ENCODE measurements at regions not wholly inside any gene's neighbourhood (a gene's known extent, or its start where the extent isn't known, plus 50 kb on each side); places are given as distances from the start of the nearest gene placed in this dataset.

DNA sequence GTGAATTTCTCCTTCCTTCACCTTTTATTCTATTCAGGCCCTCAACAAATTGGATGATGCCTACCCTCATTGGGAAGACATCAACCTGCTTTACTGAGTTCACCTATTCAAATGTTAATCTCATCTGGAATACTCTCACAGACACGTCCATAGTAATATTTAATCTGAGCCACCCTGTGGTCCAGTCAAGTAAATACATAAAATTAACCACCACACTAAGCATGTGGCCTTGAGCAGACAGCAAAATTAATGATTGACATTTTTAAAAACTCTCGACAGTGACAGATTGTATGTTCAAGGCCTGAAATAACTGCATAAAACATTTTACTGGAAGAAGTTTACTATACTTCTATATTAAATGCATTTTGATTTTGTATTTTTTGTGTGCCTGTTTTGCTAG lies 540.6 kb upstream of the GCFC2 start:
- Histone ChIP-seq H3K36me3 (no peaks in the 10 kb centered on the region), H3K4me3 (no peak overlapping the region), H3K27me3 (replicated peaks; ENCODE audit: insufficient read depth) (no peaks in the 10 kb centered on the region), H3K27ac (no peak overlapping the region), H3K9me3 (no peaks in the 10 kb centered on the region), H3K4me1 (replicated peaks) (no peaks in the 10 kb centered on the region)
- no peak for DNase-seq (ENCODE audit: low spot score)
- WGBS, result 70% methylated on average over 2 of the region's 2 CpGs
- intact Hi-C loops (cut with DNase I), result no loop called here
- TF ChIP-seq, protein P1, sequence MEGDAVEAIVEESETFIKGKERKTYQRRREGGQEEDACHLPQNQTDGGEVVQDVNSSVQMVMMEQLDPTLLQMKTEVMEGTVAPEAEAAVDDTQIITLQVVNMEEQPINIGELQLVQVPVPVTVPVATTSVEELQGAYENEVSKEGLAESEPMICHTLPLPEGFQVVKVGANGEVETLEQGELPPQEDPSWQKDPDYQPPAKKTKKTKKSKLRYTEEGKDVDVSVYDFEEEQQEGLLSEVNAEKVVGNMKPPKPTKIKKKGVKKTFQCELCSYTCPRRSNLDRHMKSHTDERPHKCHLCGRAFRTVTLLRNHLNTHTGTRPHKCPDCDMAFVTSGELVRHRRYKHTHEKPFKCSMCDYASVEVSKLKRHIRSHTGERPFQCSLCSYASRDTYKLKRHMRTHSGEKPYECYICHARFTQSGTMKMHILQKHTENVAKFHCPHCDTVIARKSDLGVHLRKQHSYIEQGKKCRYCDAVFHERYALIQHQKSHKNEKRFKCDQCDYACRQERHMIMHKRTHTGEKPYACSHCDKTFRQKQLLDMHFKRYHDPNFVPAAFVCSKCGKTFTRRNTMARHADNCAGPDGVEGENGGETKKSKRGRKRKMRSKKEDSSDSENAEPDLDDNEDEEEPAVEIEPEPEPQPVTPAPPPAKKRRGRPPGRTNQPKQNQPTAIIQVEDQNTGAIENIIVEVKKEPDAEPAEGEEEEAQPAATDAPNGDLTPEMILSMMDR (IDR thresholded peaks at IDR 0.05), result no peak
- TF ChIP-seq POLR2A (IDR thresholded peaks at IDR 0.05) (no peak), POLR2AphosphoS5 (IDR thresholded peaks at IDR 0.05) (no peak)

DNA sequence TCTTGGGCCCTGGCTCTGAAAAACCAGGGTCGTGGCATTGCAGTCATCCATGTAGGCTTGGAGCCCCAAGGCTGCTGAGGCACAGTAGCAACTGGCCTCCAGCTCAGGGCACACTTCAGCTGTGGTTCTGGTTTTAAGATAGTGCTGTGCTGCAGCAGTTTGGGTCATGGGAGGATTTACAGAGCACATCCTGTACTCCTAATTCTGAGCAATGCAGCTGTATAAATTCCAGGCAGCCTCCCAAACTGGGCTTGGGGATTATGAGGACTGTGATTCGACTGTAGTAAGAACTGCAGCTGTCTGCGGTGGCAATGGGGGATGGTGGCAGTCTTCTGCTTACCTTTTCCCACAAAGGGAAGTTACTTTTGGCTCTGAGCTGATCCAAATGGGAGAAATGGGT lies 536.3 kb upstream of the GCFC2 start:
- WGBS, result 73% methylated on average over 3 of the region's 3 CpGs
- no peak for TF ChIP-seq POLR2AphosphoS5 (IDR thresholded peaks at IDR 0.05)
- no peak for TF ChIP-seq POLR2A (IDR thresholded peaks at IDR 0.05)
- TF ChIP-seq, protein P1 (IDR thresholded peaks at IDR 0.05), result no peak
- no peak overlapping the region for H3K4me3 ChIP-seq

DNA sequence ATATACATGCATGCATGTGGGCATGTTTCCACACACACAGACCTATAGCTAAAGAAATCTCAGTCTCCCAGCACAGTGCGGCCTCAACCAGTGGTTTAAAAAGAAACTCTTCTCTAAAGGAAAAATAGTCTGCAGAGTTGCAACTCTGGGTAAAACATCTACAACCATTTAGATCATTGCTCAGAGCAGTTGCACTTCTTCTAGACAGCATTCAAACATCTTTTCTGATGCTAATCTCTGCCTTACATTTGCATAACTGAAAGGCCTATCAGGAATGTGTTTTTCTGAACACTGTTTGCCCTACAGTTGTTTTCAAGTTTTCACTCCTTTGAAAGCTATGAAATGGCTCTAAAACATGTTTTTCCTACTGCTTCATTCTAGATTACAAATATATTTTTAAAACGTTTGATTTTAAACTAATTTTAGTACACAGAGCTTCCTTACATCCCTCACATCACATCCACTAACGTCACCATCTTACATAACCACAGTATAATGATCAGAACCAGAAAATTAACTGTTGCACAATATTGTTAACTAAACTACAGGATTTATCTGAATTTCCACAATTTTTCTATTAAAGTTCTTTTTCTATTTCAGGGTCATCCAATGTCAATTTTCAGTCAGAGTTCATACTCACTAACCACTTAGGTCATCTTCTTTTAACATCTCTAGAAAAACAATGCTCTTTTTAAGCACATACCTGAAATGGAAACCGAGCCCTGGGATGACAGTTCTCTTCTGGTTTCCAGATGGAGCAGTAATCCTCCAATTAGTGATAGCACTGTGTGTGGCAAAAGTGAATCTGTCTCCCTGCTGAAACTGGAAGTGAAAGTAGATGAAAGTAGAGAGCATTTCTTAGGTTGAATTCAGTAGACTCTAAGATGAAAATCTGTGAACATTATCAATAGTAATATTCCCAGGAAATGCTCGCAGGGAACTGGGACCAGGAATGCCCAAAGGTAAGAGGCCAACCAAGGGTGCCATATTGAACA lies 501.6 kb upstream of the GCFC2 start:
- no peaks in the 10 kb centered on the region for H3K4me1 ChIP-seq (replicated peaks)
- intact Hi-C loops (cut with DNase I), result no loop called here
- WGBS, result 72% methylated on average over 5 of the region's 5 CpGs
- no peak overlapping the region for H3K4me3 ChIP-seq
- H3K9me3 ChIP-seq, result no peaks in the 10 kb centered on the region
- TF ChIP-seq POLR2AphosphoS5 (IDR thresholded peaks at IDR 0.05), result no peak
- TF ChIP-seq, protein P1 (IDR thresholded peaks at IDR 0.05), result no peak
- TF ChIP-seq POLR2A (IDR thresholded peaks at IDR 0.05), result no peak
- H3K27ac ChIP-seq, result no peak overlapping the region
- DNase-seq (ENCODE audit: low spot score), result no peak
- H3K36me3 ChIP-seq, result no peaks in the 10 kb centered on the region
- no peaks in the 10 kb centered on the region for H3K27me3 ChIP-seq (replicated peaks; ENCODE audit: insufficient read depth)

More for the DNA sequence above, 536.3 kb upstream of the GCFC2 start:
- no peak overlapping the region for H3K27ac ChIP-seq
- intact Hi-C loops (cut with DNase I), result no loop called here
- no peaks in the 10 kb centered on the region for H3K27me3 ChIP-seq (replicated peaks; ENCODE audit: insufficient read depth)
- H3K36me3 ChIP-seq, result no peaks in the 10 kb centered on the region
- DNase-seq (ENCODE audit: low spot score), result no peak
- no peaks in the 10 kb centered on the region for H3K4me1 ChIP-seq (replicated peaks)
- no peaks in the 10 kb centered on the region for H3K9me3 ChIP-seq

DNA sequence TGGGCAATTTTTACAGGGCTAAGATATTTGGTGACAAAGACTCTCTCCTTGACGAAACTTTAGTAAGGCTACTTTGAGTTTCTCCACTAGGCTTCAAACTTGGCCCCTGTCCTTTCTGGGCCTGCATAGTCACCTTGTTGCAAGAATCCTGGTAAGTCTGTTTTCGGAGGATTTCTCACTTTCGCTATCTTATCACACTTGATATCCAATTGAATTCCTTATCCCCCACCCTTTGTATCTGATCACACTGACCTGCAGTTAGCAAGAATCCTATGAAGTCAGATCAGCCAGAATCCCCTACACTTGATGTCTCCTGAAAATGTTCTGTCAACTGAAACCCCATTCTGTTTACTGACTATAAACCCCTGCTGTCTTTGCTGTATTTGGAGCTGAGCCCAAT lies 499.8 kb upstream of the GCFC2 start:
- Histone ChIP-seq H3K27me3 (replicated peaks; ENCODE audit: insufficient read depth) (no peaks in the 10 kb centered on the region), H3K4me1 (replicated peaks) (no peaks in the 10 kb centered on the region), H3K4me3 (no peak overlapping the region), H3K36me3 (no peaks in the 10 kb centered on the region), H3K9me3 (no peaks in the 10 kb centered on the region), H3K27ac (no peak overlapping the region)
- 81% methylated on average over 3 of the region's 3 CpGs for WGBS
- TF ChIP-seq POLR2AphosphoS5 (IDR thresholded peaks at IDR 0.05) (no peak), POLR2A (IDR thresholded peaks at IDR 0.05) (no peak)
- TF ChIP-seq, protein P1 (IDR thresholded peaks at IDR 0.05), result no peak
- DNase-seq (ENCODE audit: low spot score), result no peak
- intact Hi-C loops (cut with DNase I), result no loop called here

DNA sequence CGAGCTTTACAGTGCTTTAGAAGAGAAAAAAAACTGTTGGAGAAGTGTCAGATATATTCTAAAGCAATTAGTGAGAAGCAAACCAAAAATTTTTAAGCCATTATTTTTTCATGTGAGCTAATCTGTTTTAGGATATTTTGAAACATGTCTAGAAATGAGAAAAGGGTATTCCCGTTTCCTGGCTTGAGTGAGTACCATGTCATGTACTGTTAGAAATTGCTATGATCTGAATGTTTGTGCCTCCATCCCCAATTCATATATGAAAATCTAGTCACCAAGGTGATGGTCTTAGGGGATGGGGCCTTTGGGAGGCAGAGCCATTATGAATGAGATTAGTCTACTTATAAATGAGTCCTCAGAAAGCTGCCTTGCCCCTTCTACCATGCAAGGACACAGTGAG lies 493.3 kb upstream of the GCFC2 start:
- no peaks in the 10 kb centered on the region for H3K27me3 ChIP-seq (replicated peaks; ENCODE audit: insufficient read depth)
- TF ChIP-seq POLR2AphosphoS5 (IDR thresholded peaks at IDR 0.05) (no peak), POLR2A (IDR thresholded peaks at IDR 0.05) (no peak)
- TF ChIP-seq, protein P1 (IDR thresholded peaks at IDR 0.05), result no peak
- no peak overlapping the region for H3K27ac ChIP-seq
- intact Hi-C loops (cut with DNase I), result no loop called here
- DNase-seq (ENCODE audit: low spot score), result no peak
- no peaks in the 10 kb centered on the region for H3K36me3 ChIP-seq
- no peaks in the 10 kb centered on the region for H3K9me3 ChIP-seq
- H3K4me1 ChIP-seq (replicated peaks), result no peaks in the 10 kb centered on the region
- H3K4me3 ChIP-seq, result no peak overlapping the region
- WGBS, result 84% methylated on average over 2 of the region's 2 CpGs
